Peyer's patch (tissue), 4 donors: ENCODE measurements at regions not wholly inside any gene's neighbourhood (a gene's known extent, or its start where the extent isn't known, plus 50 kb on each side); places are given as distances from the start of the nearest gene placed in this dataset.

Source experiments
- DNase-seq, 3 donors: peaks; one replicate each; pipeline ENCODE4 v3.0.0-alpha.2; 2017 to 2019
- H3K27ac ChIP-seq, 4 donors: fragments of 200-600 bp; sonication (generic); one replicate each; pipeline ENCODE4 v1.5.1; 2016 to 2019
- H3K27me3 ChIP-seq, 2 donors: fragments of 200-600 bp; sonication (generic); one replicate each; pipeline ENCODE4 v1.5.1; 2019
- H3K36me3 ChIP-seq, 3 donors: fragments of 200-600 bp; sonication (generic); one replicate each; pipeline ENCODE4 v1.5.1; 2016 to 2019
- H3K4me1 ChIP-seq, 4 donors: fragments of 200-600 bp; sonication (generic); one replicate each; pipeline ENCODE4 v1.5.1; 2016 to 2019
- H3K4me3 ChIP-seq, 4 donors: fragments of 200-600 bp; sonication (generic); 1 replicate in 3 of 4; 2 replicates in 1 of 4; pipeline ENCODE4 v1.5.1; 2016 to 2019; ENCODE audit warnings: mild to moderate bottlenecking in 1 of 4
- H3K9me3 ChIP-seq, 4 donors: fragments of 200-600 bp; sonication (generic); one replicate each; pipeline ENCODE4 v1.5.1; 2016 to 2019; ENCODE audit warnings: mild to moderate bottlenecking in 1 of 4
- CTCF ChIP-seq, 6 experiments: fragments of 450-650 bp in 4 of 6; fragments of 200-600 bp in 2 of 6; sonication (generic) in 1 of 6; IDR thresholded peaks; one replicate each; pipeline ENCODE4 v1.5.1; 2017 to 2019; ENCODE audit warnings: antibody characterized with exemption in 6 of 6, mild to moderate bottlenecking in 3 of 6, moderate library complexity in 1 of 6
- POLR2A ChIP-seq, 2 donors: fragments of 450-650 bp; IDR thresholded peaks; one replicate each; pipeline ENCODE4 v1.5.1; 2017; ENCODE audit warnings: antibody characterized with exemption in 2 of 2, mild to moderate bottlenecking in 2 of 2, moderate library complexity in 2 of 2

- Histone ChIP-seq H3K27me3 (no peaks in the 10 kb centered on the region), H3K27ac (no peak overlapping the region), H3K4me3 (no peak overlapping the region), H3K4me1 (no peaks in the 10 kb centered on the region), H3K9me3 (no peaks in the 10 kb centered on the region), H3K36me3 (no peaks in the 10 kb centered on the region)
- no peak for DNase-seq
- no peak for TF ChIP-seq POLR2A (IDR thresholded peaks at IDR 0.05)
- TF ChIP-seq CTCF (IDR thresholded peaks at IDR 0.05) = no peak
These were observed 261.4 kb downstream of the GRIN2B start for GRCh38 chr12:13719986-13720385.

GRCh38 chr12:13718271-13718670 is 263.1 kb downstream of the GRIN2B start:
- DNase-seq = peak in 1 of 3 donors; percentile 53
- no peak overlapping the region for H3K27ac ChIP-seq
- TF ChIP-seq POLR2A (IDR thresholded peaks at IDR 0.05) = no peak
- no peak for TF ChIP-seq CTCF (IDR thresholded peaks at IDR 0.05)

GRCh38 chr12:13716119-13716518 is 265.3 kb downstream of the GRIN2B start:
- Histone ChIP-seq H3K9me3 (no peaks in the 10 kb centered on the region), H3K36me3 (no peaks in the 10 kb centered on the region), H3K4me1 (no peaks in the 10 kb centered on the region), H3K27ac (no peak overlapping the region), H3K4me3 (no peak overlapping the region), H3K27me3 (no peaks in the 10 kb centered on the region)
- no peak for DNase-seq
- TF ChIP-seq CTCF (IDR thresholded peaks at IDR 0.05) = no peak
- TF ChIP-seq POLR2A (IDR thresholded peaks at IDR 0.05) = no peak

More at GRCh38 chr12:13718271-13718670, 263.1 kb downstream of the GRIN2B start:
- H3K4me1 ChIP-seq = no peaks in the 10 kb centered on the region
- H3K9me3 ChIP-seq = no peaks in the 10 kb centered on the region
- H3K4me3 ChIP-seq = no peak overlapping the region
- no peaks in the 10 kb centered on the region for H3K36me3 ChIP-seq
- H3K27me3 ChIP-seq = no peaks in the 10 kb centered on the region

- Histone ChIP-seq H3K4me1 (no peaks in the 10 kb centered on the region), H3K27me3 (no peaks in the 10 kb centered on the region), H3K27ac (peak overlapping the region in 1 of 4 donors; percentile 14), H3K36me3 (no peaks in the 10 kb centered on the region), H3K4me3 (no peak overlapping the region), H3K9me3 (no peaks in the 10 kb centered on the region)
- DNase-seq = no peak
- no peak for TF ChIP-seq POLR2A (IDR thresholded peaks at IDR 0.05)
- no peak for TF ChIP-seq CTCF (IDR thresholded peaks at IDR 0.05)
These were observed 267.6 kb downstream of the GRIN2B start for GRCh38 chr12:13713556-13714410.

- no peaks in the 10 kb centered on the region for H3K4me1 ChIP-seq
- no peak overlapping the region for H3K4me3 ChIP-seq
- H3K27ac ChIP-seq = no peak overlapping the region
- no peak for DNase-seq
- H3K27me3 ChIP-seq = no peaks in the 10 kb centered on the region
- no peak for TF ChIP-seq POLR2A (IDR thresholded peaks at IDR 0.05)
- no peak for TF ChIP-seq CTCF (IDR thresholded peaks at IDR 0.05)
- H3K36me3 ChIP-seq = no peaks in the 10 kb centered on the region
- no peaks in the 10 kb centered on the region for H3K9me3 ChIP-seq
These were observed 273.6 kb downstream of the GRIN2B start for GRCh38 chr12:13707829-13708228.
